ENCODE measurements at regions not wholly inside any gene's neighbourhood (a gene's known extent, or its start where the extent isn't known, plus 50 kb on each side); places are given as distances from the start of the nearest gene placed in this dataset.

- DNase-seq (ENCODE audit: low read depth in 3 of 3, low spot score in 2 of 3), result no peak
These were observed 230.9 kb downstream of the TEX29 start for GRCh38 chr13:111551204-111551820.

GRCh38 chr13:111552891-111553655 lies 232.6 kb downstream of the TEX29 start:
- DNase-seq (ENCODE audit: low read depth in 3 of 3, low spot score in 2 of 3), result no peak

GRCh38 chr13:111554539-111555267 lies 234.3 kb downstream of the TEX29 start:
- no peak for DNase-seq (ENCODE audit: low read depth in 3 of 3, low spot score in 2 of 3)

GRCh38 chr13:111555268-111555808 lies 234.9 kb downstream of the TEX29 start:
- no peak for DNase-seq (ENCODE audit: low read depth in 3 of 3, low spot score in 2 of 3)

- no peak for DNase-seq (ENCODE audit: low read depth in 3 of 3, low spot score in 2 of 3)
These were observed 235.5 kb downstream of the TEX29 start for GRCh38 chr13:111555903-111556302.

GRCh38 chr13:111556496-111556895 lies 236.1 kb downstream of the TEX29 start:
- no peak for DNase-seq (ENCODE audit: low read depth in 3 of 3, low spot score in 2 of 3)

- no peak for DNase-seq (ENCODE audit: low read depth in 3 of 3, low spot score in 2 of 3)
These were observed 237.7 kb downstream of the TEX29 start for GRCh38 chr13:111557921-111558699.

GRCh38 chr13:111558700-111559088 lies 238.3 kb downstream of the TEX29 start:
- DNase-seq (ENCODE audit: low read depth in 3 of 3, low spot score in 2 of 3), result no peak

- no peak for DNase-seq (ENCODE audit: low read depth in 3 of 3, low spot score in 2 of 3)
These were observed 239.4 kb downstream of the TEX29 start for GRCh38 chr13:111559612-111560403.

- DNase-seq (ENCODE audit: low read depth in 3 of 3, low spot score in 2 of 3), result no peak
These were observed 240.8 kb downstream of the TEX29 start for GRCh38 chr13:111561091-111561781.

GRCh38 chr13:111562716-111563115 lies 242.3 kb downstream of the TEX29 start:
- no peak for DNase-seq (ENCODE audit: low read depth in 3 of 3, low spot score in 2 of 3)

GRCh38 chr13:111564606-111565005 lies 244.2 kb downstream of the TEX29 start:
- DNase-seq (ENCODE audit: low read depth in 3 of 3, low spot score in 2 of 3), result no peak

- no peak for DNase-seq (ENCODE audit: low read depth in 3 of 3, low spot score in 2 of 3)
These were observed 245.0 kb downstream of the TEX29 start for GRCh38 chr13:111565400-111565799.

GRCh38 chr13:111566567-111566966 lies 246.1 kb downstream of the TEX29 start:
- no peak for DNase-seq (ENCODE audit: low read depth in 3 of 3, low spot score in 2 of 3)

GRCh38 chr13:111567637-111568036 lies 247.2 kb downstream of the TEX29 start:
- DNase-seq (ENCODE audit: low read depth in 3 of 3, low spot score in 2 of 3), result no peak

- DNase-seq (ENCODE audit: low read depth in 3 of 3, low spot score in 2 of 3), result no peak
These were observed 247.8 kb downstream of the TEX29 start for GRCh38 chr13:111568290-111568689.

- DNase-seq (ENCODE audit: low read depth in 3 of 3, low spot score in 2 of 3), result no peak
These were observed 250.5 kb downstream of the TEX29 start for GRCh38 chr13:111570911-111571310.

GRCh38 chr13:111572956-111573761 lies 252.7 kb downstream of the TEX29 start:
- DNase-seq (ENCODE audit: low read depth in 3 of 3, low spot score in 2 of 3), result no peak
